HL-60 (cell line): ENCODE measurements at regions not wholly inside any gene's neighbourhood (a gene's known extent, or its start where the extent isn't known, plus 50 kb on each side); places are given as distances from the start of the nearest gene placed in this dataset.
"Not testable (repeated sequence)": the region's sequence is repeated elsewhere in the genome, so short reads cannot be mapped to it uniquely, and the experiment has no call there.

Experiments used
- DNase-seq, 2 experiments: peaks; one replicate each; pipeline ENCODE4 v3.0.0-alpha.2; 2010 to 2020; ENCODE audit warnings: low read depth in 1 of 2, low spot score in 1 of 2
- H3K27ac ChIP-seq: fragments of 250-450 bp; sonication (Bioruptor Pico); replicated peaks from 2 replicates; pipeline ENCODE4 v1.5.1; 2020; ENCODE audit warnings: mild to moderate bottlenecking, moderate library complexity
- H3K27me3 ChIP-seq: fragments of 250-450 bp; sonication (Bioruptor Pico); 2 replicates; pipeline ENCODE4 v1.5.1; 2021; ENCODE audit warnings: mild to moderate bottlenecking, moderate library complexity; ENCODE audit not compliant: insufficient read depth, poor library complexity, severe bottlenecking
- H3K4me3 ChIP-seq: replicated peaks from 2 replicates; pipeline ENCODE4 v1.5.1; 2011; ENCODE audit warnings: mild to moderate bottlenecking, control low read depth, low read length; ENCODE audit not compliant: insufficient read depth
- CTCF ChIP-seq: IDR thresholded peaks from one replicate; pipeline ENCODE4 v1.5.1; 2011; ENCODE audit warnings: low read length, control low read depth, inconsistent platforms; ENCODE audit not compliant: insufficient read depth
- GABPA ChIP-seq: IDR thresholded peaks from 2 replicates; pipeline ENCODE4 v1.6.1; 2012; ENCODE audit warnings: low read depth
- POLR2AphosphoS5 ChIP-seq: IDR thresholded peaks from 2 replicates; pipeline ENCODE4 v1.6.1; 2012; ENCODE audit warnings: low read depth
- REST ChIP-seq: IDR thresholded peaks from 2 replicates; pipeline ENCODE4 v1.6.1; 2012; ENCODE audit warnings: low read depth; ENCODE audit not compliant: insufficient replicate concordance
- SPI1 ChIP-seq: IDR thresholded peaks from 2 replicates; pipeline ENCODE4 v1.6.1; 2012; ENCODE audit warnings: low read depth, mild to moderate bottlenecking, borderline replicate concordance

- DNase-seq, result no peak
- TF ChIP-seq GABPA (no peak), REST (no peak), SPI1 (no peak), POLR2AphosphoS5 (no peak), CTCF (no peak)
- Histone ChIP-seq H3K27ac (no peak overlapping the region), H3K27me3 (no peaks in the 10 kb centered on the region), H3K4me3 (no peak overlapping the region)
Observed at GRCh38 chr10:52391927-52392602, 78.0 kb downstream of the DKK1 start.

- Histone ChIP-seq H3K4me3 (no peak overlapping the region), H3K27me3 (no peaks in the 10 kb centered on the region), H3K27ac (no peak overlapping the region)
- no peak for DNase-seq
- no peak for TF ChIP-seq SPI1
- TF ChIP-seq GABPA, result no peak
- TF ChIP-seq POLR2AphosphoS5, result no peak
- TF ChIP-seq CTCF, result no peak
- no peak for TF ChIP-seq REST
Observed at GRCh38 chr10:52394246-52394645, 80.2 kb downstream of the DKK1 start.

- no peak for DNase-seq
- Histone ChIP-seq H3K27ac (no peak overlapping the region), H3K4me3 (no peak overlapping the region), H3K27me3 (no peaks in the 10 kb centered on the region)
- TF ChIP-seq POLR2AphosphoS5 (no peak), CTCF (no peak), SPI1 (no peak), GABPA (no peak), REST (no peak)
Observed at GRCh38 chr10:52400562-52400961, 86.5 kb downstream of the DKK1 start.

- DNase-seq, H3K27ac ChIP-seq, H3K27me3 ChIP-seq, H3K4me3 ChIP-seq: not testable (repeated sequence)
Observed at GRCh38 chr10:52403801-52404200, 89.7 kb downstream of the DKK1 start.
